ENCODE measurements at regions not wholly inside any gene's neighbourhood (a gene's known extent, or its start where the extent isn't known, plus 50 kb on each side); places are given as distances from the start of the nearest gene placed in this dataset.

DNA sequence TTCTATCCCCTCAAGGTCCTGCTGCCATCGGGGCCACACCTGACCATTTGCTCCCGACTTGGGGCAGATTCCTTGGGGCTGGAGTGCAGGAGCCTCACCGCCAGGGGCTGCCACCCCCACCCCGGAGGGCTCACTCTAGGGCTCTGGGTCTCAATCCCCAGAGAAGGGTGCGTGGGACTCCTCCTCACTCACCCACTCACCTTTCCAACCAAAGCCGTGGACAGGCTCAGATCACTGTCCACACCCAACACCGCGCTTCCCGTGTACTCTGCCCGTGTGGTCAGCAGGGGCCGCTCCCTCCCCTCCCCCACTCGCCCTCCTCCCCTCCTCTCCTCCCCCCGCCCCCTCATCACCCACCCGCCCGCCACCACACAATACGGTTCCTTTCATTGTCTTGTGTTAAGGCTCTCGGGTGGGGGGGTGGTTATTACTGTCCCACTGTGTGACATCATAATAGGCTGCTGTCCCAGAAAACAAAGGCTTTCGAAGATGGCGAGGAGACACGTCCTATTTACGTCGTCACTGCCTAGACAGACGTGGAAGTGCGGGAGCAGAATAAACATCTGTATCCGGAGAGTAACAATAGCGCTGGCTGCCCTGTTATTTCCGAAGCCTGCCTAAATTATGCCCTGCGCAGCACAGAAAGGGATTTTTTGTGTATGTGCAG lies 85.8 kb downstream of the YTHDF1 start:
- TF ChIP-seq POLR2AphosphoS5 (IDR thresholded peaks at IDR 0.05; ENCODE audit: borderline replicate concordance, low read depth, low read length) (no peak), EZH2 (IDR thresholded peaks at IDR 0.05) (no peak)

Data from SK-N-MC (cell line).